22Rv1 (cell line): ENCODE measurements at regions not wholly inside any gene's neighbourhood (a gene's known extent, or its start where the extent isn't known, plus 50 kb on each side); places are given as distances from the start of the nearest gene placed in this dataset.

Source experiments
- H3K27ac ChIP-seq: fragments of 450-650 bp; 2 replicates; pipeline ENCODE4 v1.5.1; 2017
- ZFX ChIP-seq: fragments of 450-650 bp; IDR thresholded peaks from 2 replicates; pipeline ENCODE4 v1.6.1; 2017; ENCODE audit warnings: antibody characterized with exemption, borderline replicate concordance
- TF ChIP-seq, protein P1 (sequence below): fragments of 450-650 bp; IDR thresholded peaks from 2 replicates; pipeline ENCODE4 v1.5.1; 2017; ENCODE audit warnings: mild to moderate bottlenecking

GRCh38 chr3:176926688-176927087, 270.6 kb downstream of the TBL1XR1 start:
- no peak for TF ChIP-seq ZFX
- TF ChIP-seq, protein P1, sequence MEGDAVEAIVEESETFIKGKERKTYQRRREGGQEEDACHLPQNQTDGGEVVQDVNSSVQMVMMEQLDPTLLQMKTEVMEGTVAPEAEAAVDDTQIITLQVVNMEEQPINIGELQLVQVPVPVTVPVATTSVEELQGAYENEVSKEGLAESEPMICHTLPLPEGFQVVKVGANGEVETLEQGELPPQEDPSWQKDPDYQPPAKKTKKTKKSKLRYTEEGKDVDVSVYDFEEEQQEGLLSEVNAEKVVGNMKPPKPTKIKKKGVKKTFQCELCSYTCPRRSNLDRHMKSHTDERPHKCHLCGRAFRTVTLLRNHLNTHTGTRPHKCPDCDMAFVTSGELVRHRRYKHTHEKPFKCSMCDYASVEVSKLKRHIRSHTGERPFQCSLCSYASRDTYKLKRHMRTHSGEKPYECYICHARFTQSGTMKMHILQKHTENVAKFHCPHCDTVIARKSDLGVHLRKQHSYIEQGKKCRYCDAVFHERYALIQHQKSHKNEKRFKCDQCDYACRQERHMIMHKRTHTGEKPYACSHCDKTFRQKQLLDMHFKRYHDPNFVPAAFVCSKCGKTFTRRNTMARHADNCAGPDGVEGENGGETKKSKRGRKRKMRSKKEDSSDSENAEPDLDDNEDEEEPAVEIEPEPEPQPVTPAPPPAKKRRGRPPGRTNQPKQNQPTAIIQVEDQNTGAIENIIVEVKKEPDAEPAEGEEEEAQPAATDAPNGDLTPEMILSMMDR, result no peak
- no peak overlapping the region for H3K27ac ChIP-seq

GRCh38 chr3:176926034-176926433, 271.2 kb downstream of the TBL1XR1 start:
- TF ChIP-seq ZFX, result no peak
- TF ChIP-seq, protein P1, result no peak
- H3K27ac ChIP-seq, result no peak overlapping the region

DNA sequence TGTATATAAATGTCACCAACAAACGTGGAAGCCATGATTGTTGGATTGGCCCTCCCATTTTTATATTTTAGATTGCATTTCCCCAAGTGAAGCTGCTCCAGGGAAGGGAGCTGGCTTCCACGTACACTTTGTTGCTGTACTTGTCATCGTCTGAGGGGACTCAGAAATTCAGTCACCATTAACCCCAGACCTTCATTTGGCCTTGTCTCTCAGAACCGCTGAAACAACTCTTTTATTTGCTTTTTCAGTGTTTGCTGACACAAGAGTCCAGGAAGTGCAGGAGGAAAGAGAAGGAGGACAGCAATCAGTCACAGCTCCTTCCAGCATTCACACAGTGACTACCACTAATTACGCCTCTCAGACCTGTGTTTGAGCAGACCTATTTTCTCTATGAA, 276.5 kb downstream of the TBL1XR1 start:
- H3K27ac ChIP-seq, result no peak overlapping the region
- TF ChIP-seq ZFX, result no peak
- TF ChIP-seq, protein P1, result no peak

DNA sequence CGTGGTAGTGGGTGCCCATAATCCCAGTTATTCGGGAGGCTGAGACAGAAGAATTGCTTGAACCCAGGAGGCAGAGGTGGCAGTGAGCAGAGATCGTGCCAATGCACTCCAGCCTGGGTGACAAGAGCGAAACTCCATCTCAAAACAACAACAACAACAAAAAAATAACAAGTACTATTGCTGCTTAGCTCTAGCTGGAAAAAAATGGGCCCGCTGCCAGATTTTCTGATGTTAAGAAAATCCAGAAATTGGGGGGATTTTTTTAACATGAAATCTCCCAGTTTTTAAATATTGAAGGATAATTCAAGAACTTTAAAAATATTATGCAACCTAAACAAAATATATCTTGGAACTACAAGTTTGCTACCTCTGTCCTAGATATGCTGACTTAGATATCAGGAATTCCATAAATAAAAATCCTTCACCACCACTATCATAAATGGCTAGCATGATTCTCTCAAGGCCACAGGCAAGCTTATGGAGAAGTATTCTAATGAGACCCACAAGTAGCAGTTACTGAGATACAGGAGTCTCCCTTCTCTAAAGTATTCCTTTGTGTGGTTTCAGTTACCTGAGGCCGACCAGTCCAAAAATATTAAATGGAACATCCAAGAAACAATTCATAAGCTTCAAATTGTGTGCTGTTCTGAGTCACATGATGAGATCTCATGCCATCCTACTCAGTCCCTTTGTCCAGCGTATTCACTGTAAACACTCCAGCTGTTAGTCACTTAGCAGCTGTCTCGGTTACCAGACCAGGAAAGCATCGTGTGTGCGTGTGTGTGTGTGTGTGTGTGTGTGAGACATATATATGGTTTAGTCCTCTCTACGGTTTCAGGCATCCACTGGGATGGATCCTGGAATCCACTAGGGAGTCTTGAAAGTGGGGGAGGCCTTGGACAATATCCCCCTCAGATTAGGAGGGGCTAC, 277.2 kb downstream of the TBL1XR1 start:
- no peak overlapping the region for H3K27ac ChIP-seq
- TF ChIP-seq ZFX, result no peak
- TF ChIP-seq, protein P1, result no peak

DNA sequence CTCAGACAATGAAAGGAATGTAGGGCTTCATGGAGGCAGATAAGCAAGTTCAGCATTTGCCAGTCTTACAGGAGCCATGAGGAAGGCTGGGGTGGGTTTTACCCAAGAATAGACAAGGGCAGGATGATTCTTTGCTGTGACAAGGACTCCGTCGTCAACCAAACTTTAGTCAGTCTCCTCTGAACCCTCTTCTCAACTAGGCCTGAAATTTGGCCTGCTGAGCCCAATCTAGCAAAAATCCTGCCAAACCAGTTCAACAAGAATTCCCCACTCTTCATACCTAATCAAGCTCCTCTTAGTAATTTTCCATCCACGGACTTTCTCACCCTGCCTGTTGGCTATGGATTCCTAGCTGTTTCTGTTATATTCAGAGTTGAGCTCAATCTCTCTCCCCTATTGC, 280.5 kb downstream of the TBL1XR1 start:
- TF ChIP-seq ZFX, result no peak
- TF ChIP-seq, protein P1, result no peak
- H3K27ac ChIP-seq, result no peak overlapping the region

DNA sequence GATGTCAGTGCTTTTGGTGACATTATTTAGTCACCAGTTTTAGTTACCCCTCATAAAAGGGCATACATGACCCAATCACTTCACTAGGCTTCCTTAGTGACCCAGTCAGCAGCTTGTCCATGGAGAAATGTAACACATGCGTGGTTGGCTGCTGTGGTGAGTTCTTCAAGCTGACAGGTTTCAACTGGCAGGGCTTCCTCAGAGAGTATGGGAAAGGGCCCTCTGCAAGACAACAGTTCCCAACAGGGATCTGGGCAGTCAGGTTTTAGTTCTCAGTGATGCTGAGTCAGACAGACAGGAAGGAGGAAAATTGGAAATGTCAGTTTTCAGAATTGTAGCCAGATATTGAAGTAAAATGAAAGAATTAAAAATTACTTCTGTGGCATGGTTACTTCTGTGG, 282.5 kb downstream of the TBL1XR1 start:
- TF ChIP-seq ZFX, result no peak
- TF ChIP-seq, protein P1, result no peak
- no peak overlapping the region for H3K27ac ChIP-seq

DNA sequence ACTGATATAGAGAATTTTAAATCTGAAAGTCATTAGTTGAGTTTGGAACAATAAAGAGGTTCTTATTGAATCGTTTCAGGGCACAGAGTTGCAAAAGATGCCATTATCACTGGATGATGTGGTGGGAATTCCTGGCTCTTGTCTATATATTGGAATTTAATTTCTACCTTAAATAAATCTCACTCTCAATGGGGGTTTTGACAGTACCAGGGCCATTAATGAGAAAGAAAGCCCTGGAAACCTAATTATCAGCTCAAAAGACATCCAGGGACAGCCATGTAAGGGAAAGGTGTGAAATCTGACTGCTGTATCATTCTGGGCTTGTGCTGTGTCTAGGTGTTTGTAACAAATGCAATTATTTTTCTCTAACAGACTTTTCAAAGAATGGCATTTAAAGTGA, 285.7 kb downstream of the TBL1XR1 start:
- no peak overlapping the region for H3K27ac ChIP-seq
- TF ChIP-seq ZFX, result no peak
- TF ChIP-seq, protein P1, result no peak
